Vagina (tissue), 2 donors: ENCODE measurements at regions not wholly inside any gene's neighbourhood (a gene's known extent, or its start where the extent isn't known, plus 50 kb on each side); places are given as distances from the start of the nearest gene placed in this dataset.

Source experiments
- DNase-seq, 2 donors: peaks; one replicate each; pipeline ENCODE4 v3.0.0-alpha.2; 2017; ENCODE audit errors: extremely low spot score in 2 of 2
- H3K27ac ChIP-seq: fragments of 200-600 bp; sonication (generic); one replicate; pipeline ENCODE4 v1.5.1; 2019
- H3K27me3 ChIP-seq: fragments of 200-600 bp; sonication (generic); one replicate; pipeline ENCODE4 v1.5.1; 2019
- H3K36me3 ChIP-seq, 2 donors: fragments of 200-600 bp; sonication (generic); one replicate each; pipeline ENCODE4 v1.5.1; 2017 to 2019
- H3K4me1 ChIP-seq: fragments of 200-600 bp; sonication (generic); one replicate; pipeline ENCODE4 v1.5.1; 2019
- H3K4me3 ChIP-seq, 2 donors: fragments of 200-600 bp; sonication (generic); 1 replicate in 1 of 2; 2 replicates in 1 of 2; pipeline ENCODE4 v1.5.1; 2016 to 2019
- H3K9me3 ChIP-seq: fragments of 200-600 bp; sonication (generic); one replicate; pipeline ENCODE4 v1.5.1; 2019
- POLR2A ChIP-seq, 2 donors: fragments of 450-650 bp; IDR thresholded peaks; one replicate each; pipeline ENCODE4 v1.6.1; 2017; ENCODE audit warnings: antibody characterized with exemption in 2 of 2, mild to moderate bottlenecking in 2 of 2, moderate library complexity in 2 of 2
- POLR2AphosphoS5 ChIP-seq, 2 donors: sonication (generic); formaldehyde crosslinking; IDR thresholded peaks; one replicate each; pipeline ENCODE4 v1.9.0; 2017; ENCODE audit warnings: antibody characterized with exemption in 2 of 2, mild to moderate bottlenecking in 2 of 2, low read depth in 1 of 2; ENCODE audit not compliant: insufficient read depth in 1 of 2
- intact Hi-C: fragments of 100-400 bp; cut with DNase I; formaldehyde crosslinking; loops from one replicate; pipeline ENCODE4 v1.15.1; 2023
- TF ChIP-seq, protein P1 (sequence below), 3 experiments: fragments of 450-650 bp in 2 of 3; fragments of 200-600 bp in 1 of 3; sonication (generic) in 1 of 3; IDR thresholded peaks; one replicate each; pipeline ENCODE4 v1.5.1; 2017 to 2019; ENCODE audit warnings: antibody characterized with exemption in 3 of 3, mild to moderate bottlenecking in 2 of 3, moderate library complexity in 2 of 3

DNA sequence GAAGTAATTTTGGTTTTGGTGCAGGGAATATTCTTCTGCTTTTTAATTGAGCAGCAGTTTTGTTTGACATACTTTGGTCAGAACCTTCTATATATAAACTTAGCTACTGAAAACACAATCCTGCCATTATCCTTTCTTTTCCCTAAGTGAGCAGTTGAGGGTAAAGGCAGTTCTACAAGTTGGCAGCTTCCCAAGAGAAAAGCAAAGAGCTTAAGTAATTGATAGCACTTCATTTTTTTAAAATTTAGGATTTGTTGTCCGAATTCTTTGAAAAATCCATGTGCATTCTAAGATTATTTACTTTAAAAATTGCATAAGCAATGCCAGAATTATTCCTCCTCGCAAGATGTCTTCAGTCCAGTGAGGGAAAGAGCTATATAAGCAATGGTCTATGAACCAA lies 1394.1 kb downstream of the FAM181B start:
- Histone ChIP-seq H3K9me3 (no peaks in the 10 kb centered on the region), H3K27ac (no peak overlapping the region), H3K36me3 (no peaks in the 10 kb centered on the region), H3K4me3 (no peak overlapping the region), H3K27me3 (no peaks in the 10 kb centered on the region), H3K4me1 (no peaks in the 10 kb centered on the region)
- intact Hi-C loops, result no loop called here
- TF ChIP-seq, protein P1, sequence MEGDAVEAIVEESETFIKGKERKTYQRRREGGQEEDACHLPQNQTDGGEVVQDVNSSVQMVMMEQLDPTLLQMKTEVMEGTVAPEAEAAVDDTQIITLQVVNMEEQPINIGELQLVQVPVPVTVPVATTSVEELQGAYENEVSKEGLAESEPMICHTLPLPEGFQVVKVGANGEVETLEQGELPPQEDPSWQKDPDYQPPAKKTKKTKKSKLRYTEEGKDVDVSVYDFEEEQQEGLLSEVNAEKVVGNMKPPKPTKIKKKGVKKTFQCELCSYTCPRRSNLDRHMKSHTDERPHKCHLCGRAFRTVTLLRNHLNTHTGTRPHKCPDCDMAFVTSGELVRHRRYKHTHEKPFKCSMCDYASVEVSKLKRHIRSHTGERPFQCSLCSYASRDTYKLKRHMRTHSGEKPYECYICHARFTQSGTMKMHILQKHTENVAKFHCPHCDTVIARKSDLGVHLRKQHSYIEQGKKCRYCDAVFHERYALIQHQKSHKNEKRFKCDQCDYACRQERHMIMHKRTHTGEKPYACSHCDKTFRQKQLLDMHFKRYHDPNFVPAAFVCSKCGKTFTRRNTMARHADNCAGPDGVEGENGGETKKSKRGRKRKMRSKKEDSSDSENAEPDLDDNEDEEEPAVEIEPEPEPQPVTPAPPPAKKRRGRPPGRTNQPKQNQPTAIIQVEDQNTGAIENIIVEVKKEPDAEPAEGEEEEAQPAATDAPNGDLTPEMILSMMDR (IDR thresholded peaks at IDR 0.05), result no peak
- TF ChIP-seq POLR2A (IDR thresholded peaks at IDR 0.05) (no peak), POLR2AphosphoS5 (IDR thresholded peaks at IDR 0.05; ENCODE audit: insufficient read depth in 1 of 2, low read depth in 1 of 2) (no peak)
- DNase-seq, result no peak

- Histone ChIP-seq H3K4me1 (no peaks in the 10 kb centered on the region), H3K9me3 (no peaks in the 10 kb centered on the region), H3K27me3 (no peaks in the 10 kb centered on the region), H3K27ac (no peak overlapping the region), H3K4me3 (no peak overlapping the region), H3K36me3 (no peaks in the 10 kb centered on the region)
- intact Hi-C loops, result no loop called here
- DNase-seq, result no peak
- TF ChIP-seq POLR2AphosphoS5 (IDR thresholded peaks at IDR 0.05; ENCODE audit: insufficient read depth in 1 of 2, low read depth in 1 of 2), result no peak
- no peak for TF ChIP-seq POLR2A (IDR thresholded peaks at IDR 0.05)
- TF ChIP-seq, protein P1 (IDR thresholded peaks at IDR 0.05), result no peak
Measured at GRCh38 chr11:81337756-81338155, 1395.9 kb downstream of the FAM181B start.

DNA sequence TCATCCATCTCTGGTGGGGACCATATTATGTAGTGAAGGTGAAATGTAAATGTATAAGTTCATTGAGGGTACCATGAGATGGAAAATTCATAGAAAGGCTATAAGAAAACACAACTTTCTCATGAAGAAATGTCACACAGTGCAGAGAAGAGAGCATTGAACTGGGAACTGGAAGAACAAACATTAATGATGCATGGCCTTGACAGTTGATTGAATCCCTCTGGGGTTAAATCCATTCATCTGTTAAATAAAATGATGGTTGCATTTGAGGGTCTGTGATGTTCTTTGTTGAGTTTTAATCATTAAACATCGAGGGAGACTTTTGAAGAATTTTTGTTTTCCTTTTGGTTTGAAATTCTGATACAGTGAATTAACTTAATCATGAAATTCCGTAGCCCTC lies 1401.4 kb downstream of the FAM181B start:
- TF ChIP-seq, protein P1 (IDR thresholded peaks at IDR 0.05), result no peak
- no peak for TF ChIP-seq POLR2AphosphoS5 (IDR thresholded peaks at IDR 0.05; ENCODE audit: insufficient read depth in 1 of 2, low read depth in 1 of 2)
- TF ChIP-seq POLR2A (IDR thresholded peaks at IDR 0.05), result no peak
- Histone ChIP-seq H3K9me3 (no peaks in the 10 kb centered on the region), H3K27ac (no peak overlapping the region), H3K36me3 (no peaks in the 10 kb centered on the region), H3K27me3 (no peaks in the 10 kb centered on the region), H3K4me1 (no peaks in the 10 kb centered on the region), H3K4me3 (no peak overlapping the region)
- DNase-seq, result no peak
- intact Hi-C loops, result no loop called here

- Histone ChIP-seq H3K4me3 (no peak overlapping the region), H3K36me3 (no peaks in the 10 kb centered on the region), H3K4me1 (no peaks in the 10 kb centered on the region), H3K9me3 (no peaks in the 10 kb centered on the region), H3K27ac (no peak overlapping the region), H3K27me3 (no peaks in the 10 kb centered on the region)
- no peak for DNase-seq
- TF ChIP-seq POLR2AphosphoS5 (IDR thresholded peaks at IDR 0.05; ENCODE audit: insufficient read depth in 1 of 2, low read depth in 1 of 2), result no peak
- TF ChIP-seq, protein P1 (IDR thresholded peaks at IDR 0.05), result no peak
- no peak for TF ChIP-seq POLR2A (IDR thresholded peaks at IDR 0.05)
- intact Hi-C loops, result no loop called here
Measured at GRCh38 chr11:81331611-81332235, 1401.9 kb downstream of the FAM181B start.

GRCh38 chr11:81331088-81331487 lies 1402.6 kb downstream of the FAM181B start:
- no peaks in the 10 kb centered on the region for H3K9me3 ChIP-seq
- intact Hi-C loops, result no loop called here
- no peak overlapping the region for H3K27ac ChIP-seq
- no peak overlapping the region for H3K4me3 ChIP-seq
- no peaks in the 10 kb centered on the region for H3K4me1 ChIP-seq
- DNase-seq, result no peak
- TF ChIP-seq, protein P1 (IDR thresholded peaks at IDR 0.05), result no peak
- TF ChIP-seq POLR2A (IDR thresholded peaks at IDR 0.05) (no peak), POLR2AphosphoS5 (IDR thresholded peaks at IDR 0.05; ENCODE audit: insufficient read depth in 1 of 2, low read depth in 1 of 2) (no peak)
- H3K36me3 ChIP-seq, result no peaks in the 10 kb centered on the region
- no peaks in the 10 kb centered on the region for H3K27me3 ChIP-seq
